ENCODE measurements at regions not wholly inside any gene's neighbourhood (a gene's known extent, or its start where the extent isn't known, plus 50 kb on each side); places are given as distances from the start of the nearest gene placed in this dataset.
"Not testable (repeated sequence)": the region's sequence is repeated elsewhere in the genome, so short reads cannot be mapped to it uniquely, and the experiment has no call there.

- TF ChIP-seq POLR2A (IDR thresholded peaks at IDR 0.05; ENCODE audit: low read depth, low read length) (no peak), TAF1 (IDR thresholded peaks at IDR 0.05; ENCODE audit: borderline replicate concordance, low read depth, low read length) (no peak), POLR2AphosphoS5 (IDR thresholded peaks at IDR 0.05; ENCODE audit: low read depth, low read length) (no peak)
- no peak for DNase-seq (ENCODE audit: insufficient read length)
- FAIRE-seq: no peak
These were observed 201.1 kb upstream of the C1orf87 start for GRCh38 chr1:60274422-60275290.

DNA sequence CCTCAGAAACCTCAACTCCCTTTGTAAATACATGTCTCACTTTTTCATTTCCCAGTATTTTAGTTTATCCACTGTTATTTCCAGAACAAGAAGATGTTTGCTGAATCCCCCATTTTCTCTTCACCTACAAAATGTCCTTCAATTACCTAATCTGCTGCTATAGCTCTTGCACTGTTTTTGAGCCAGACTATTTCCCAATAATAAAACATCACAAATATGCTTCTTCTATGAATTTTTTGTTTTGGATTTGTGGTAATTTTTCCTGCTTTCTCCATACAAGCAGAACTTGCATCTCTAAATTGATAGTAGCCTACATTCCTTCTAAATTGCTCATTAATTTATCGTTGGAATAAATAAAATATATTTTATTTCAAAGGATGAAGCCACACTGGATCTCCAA lies 199.6 kb upstream of the C1orf87 start:
- no peak for FAIRE-seq

GRCh38 chr1:60271041-60271440 lies 197.5 kb upstream of the C1orf87 start:
- TF ChIP-seq POLR2AphosphoS5 (IDR thresholded peaks at IDR 0.05; ENCODE audit: low read depth, low read length) (no peak), POLR2A (IDR thresholded peaks at IDR 0.05; ENCODE audit: low read depth, low read length) (no peak), TAF1 (IDR thresholded peaks at IDR 0.05; ENCODE audit: borderline replicate concordance, low read depth, low read length) (no peak)
- FAIRE-seq (no peak), DNase-seq (ENCODE audit: insufficient read length) (no peak)

More for the DNA sequence above, 199.6 kb upstream of the C1orf87 start:
- no peak for DNase-seq (ENCODE audit: insufficient read length)
- TF ChIP-seq POLR2A (IDR thresholded peaks at IDR 0.05; ENCODE audit: low read depth, low read length): no peak
- no peak for TF ChIP-seq TAF1 (IDR thresholded peaks at IDR 0.05; ENCODE audit: borderline replicate concordance, low read depth, low read length)
- TF ChIP-seq POLR2AphosphoS5 (IDR thresholded peaks at IDR 0.05; ENCODE audit: low read depth, low read length): no peak

DNA sequence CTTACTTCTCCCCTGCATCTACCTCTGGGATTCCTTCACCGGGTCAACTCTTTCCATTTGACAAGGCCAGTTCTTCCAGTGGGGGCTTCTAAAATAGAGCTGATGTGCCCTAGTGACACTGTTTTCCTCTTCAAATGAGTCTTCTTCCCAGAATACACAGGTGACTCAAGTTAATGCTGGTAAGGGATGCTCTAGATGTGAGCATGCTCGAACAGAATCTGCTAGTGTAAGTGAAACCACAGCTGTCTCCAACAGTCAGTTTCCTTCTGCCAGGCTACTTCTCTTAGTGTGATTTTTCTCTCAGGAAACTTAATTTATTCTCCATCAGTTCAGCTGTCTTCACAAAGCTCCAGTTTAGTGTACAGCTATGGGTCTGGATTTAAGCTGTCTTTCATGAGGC lies 194.9 kb upstream of the C1orf87 start:
- no peak for FAIRE-seq
- DNase-seq (ENCODE audit: insufficient read length): no peak
- TF ChIP-seq POLR2AphosphoS5 (IDR thresholded peaks at IDR 0.05; ENCODE audit: low read depth, low read length): no peak
- TF ChIP-seq POLR2A (IDR thresholded peaks at IDR 0.05; ENCODE audit: low read depth, low read length): no peak
- no peak for TF ChIP-seq TAF1 (IDR thresholded peaks at IDR 0.05; ENCODE audit: borderline replicate concordance, low read depth, low read length)

DNA sequence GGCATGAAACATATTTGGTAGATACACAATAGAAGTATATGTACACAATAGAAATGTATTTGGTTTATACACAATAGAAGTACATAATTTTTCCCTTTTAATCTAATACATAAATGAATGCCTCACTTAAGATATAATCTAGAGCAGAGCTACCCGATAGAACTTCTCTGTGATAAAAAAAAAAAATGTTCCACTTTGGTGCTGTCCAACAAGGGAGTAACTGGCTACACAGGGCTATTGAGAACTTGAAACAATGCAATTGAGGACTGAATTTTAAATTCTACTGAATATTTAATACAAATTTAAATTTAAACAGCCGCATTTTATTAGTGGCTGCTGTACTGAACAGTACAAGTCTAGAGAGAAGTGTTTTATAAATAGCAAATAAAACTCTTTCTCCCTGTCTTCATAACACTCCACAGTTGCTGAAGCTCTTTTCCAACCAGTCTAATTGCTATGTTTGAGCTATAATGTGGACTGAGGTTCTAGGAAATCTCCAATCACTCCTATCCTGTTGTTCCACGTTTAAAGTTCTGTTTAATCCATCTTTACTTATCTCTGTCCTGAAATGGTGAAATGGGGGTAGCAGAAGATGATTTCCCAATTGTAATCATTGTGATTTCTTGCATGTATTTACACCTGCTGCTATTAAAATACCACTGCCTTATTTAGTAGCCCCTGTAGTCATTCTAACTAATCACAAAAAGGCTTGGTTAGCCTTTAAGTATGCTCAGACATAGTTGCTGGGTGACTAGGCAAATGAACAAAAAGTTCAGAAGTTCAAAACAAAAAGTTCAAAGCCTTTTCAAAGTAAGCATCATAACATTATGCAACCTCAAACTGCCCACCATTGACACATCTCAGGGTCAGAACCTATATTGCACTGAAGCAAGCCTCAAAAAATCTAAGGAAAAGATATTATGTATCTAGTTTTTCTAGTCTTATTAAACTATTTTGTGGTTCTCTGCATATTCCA lies 192.3 kb upstream of the C1orf87 start:
- TF ChIP-seq TAF1 (IDR thresholded peaks at IDR 0.05; ENCODE audit: borderline replicate concordance, low read depth, low read length): no peak
- no peak for TF ChIP-seq POLR2A (IDR thresholded peaks at IDR 0.05; ENCODE audit: low read depth, low read length)
- no peak for TF ChIP-seq POLR2AphosphoS5 (IDR thresholded peaks at IDR 0.05; ENCODE audit: low read depth, low read length)
- no peak for FAIRE-seq

GRCh38 chr1:60262701-60263100 lies 189.1 kb upstream of the C1orf87 start:
- FAIRE-seq: no peak
- DNase-seq (ENCODE audit: insufficient read length): no peak
- TF ChIP-seq POLR2A (IDR thresholded peaks at IDR 0.05; ENCODE audit: low read depth, low read length) (no peak), POLR2AphosphoS5 (IDR thresholded peaks at IDR 0.05; ENCODE audit: low read depth, low read length) (no peak), TAF1 (IDR thresholded peaks at IDR 0.05; ENCODE audit: borderline replicate concordance, low read depth, low read length) (no peak)

More for the DNA sequence above, 192.3 kb upstream of the C1orf87 start:
- DNase-seq (ENCODE audit: insufficient read length): no peak

DNA sequence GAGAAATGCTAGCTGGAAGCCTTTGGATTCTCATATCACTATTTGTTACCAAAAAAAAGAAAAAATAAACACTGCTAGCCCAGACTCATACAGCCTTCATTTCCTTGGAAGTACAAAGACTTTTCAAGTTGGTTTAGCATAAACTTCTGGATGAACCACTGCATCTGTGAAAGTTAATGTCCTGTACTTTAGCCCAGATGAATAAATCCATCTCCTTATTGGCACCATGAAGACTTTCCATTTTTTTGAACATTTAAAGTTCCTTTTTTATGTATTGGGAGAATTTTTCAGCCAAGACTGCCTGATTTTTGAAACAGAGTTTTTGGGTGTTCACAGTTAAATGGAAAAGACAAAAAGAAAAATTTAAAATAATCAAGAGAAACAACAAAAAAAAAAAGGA lies 184.0 kb upstream of the C1orf87 start:
- DNase-seq (ENCODE audit: insufficient read length) (no peak), FAIRE-seq (no peak)
- TF ChIP-seq TAF1 (IDR thresholded peaks at IDR 0.05; ENCODE audit: borderline replicate concordance, low read depth, low read length) (no peak), POLR2A (IDR thresholded peaks at IDR 0.05; ENCODE audit: low read depth, low read length) (no peak)

DNA sequence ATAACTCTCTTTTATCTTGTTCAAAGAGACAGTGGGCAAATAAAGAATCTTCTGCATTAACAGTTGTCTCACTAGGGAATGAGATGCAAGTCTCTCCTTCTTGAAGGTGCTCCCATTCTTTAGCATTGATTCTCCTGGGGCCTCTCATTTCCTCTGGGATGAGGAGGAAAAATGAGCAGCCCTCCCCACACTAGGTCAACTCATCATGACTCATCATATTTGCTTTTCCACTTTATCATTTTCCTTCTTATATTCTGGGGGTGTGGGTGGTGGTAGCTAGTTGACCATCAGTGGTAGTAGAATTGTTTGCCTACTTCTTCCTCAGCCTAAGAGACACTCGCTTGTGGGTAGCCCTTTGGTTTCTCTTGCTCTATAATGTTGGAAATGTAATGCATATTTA lies 182.0 kb upstream of the C1orf87 start:
- TF ChIP-seq POLR2AphosphoS5 (IDR thresholded peaks at IDR 0.05; ENCODE audit: low read depth, low read length): no peak
- no peak for TF ChIP-seq TAF1 (IDR thresholded peaks at IDR 0.05; ENCODE audit: borderline replicate concordance, low read depth, low read length)
- no peak for TF ChIP-seq POLR2A (IDR thresholded peaks at IDR 0.05; ENCODE audit: low read depth, low read length)
- DNase-seq (ENCODE audit: insufficient read length) (no peak), FAIRE-seq (no peak)

GRCh38 chr1:60251426-60251825 lies 177.9 kb upstream of the C1orf87 start:
- TF ChIP-seq TAF1 (IDR thresholded peaks at IDR 0.05; ENCODE audit: borderline replicate concordance, low read depth, low read length): no peak
- TF ChIP-seq POLR2A (IDR thresholded peaks at IDR 0.05; ENCODE audit: low read depth, low read length): no peak
- TF ChIP-seq POLR2AphosphoS5 (IDR thresholded peaks at IDR 0.05; ENCODE audit: low read depth, low read length): no peak
- no peak for DNase-seq (ENCODE audit: insufficient read length)
- FAIRE-seq: no peak

GRCh38 chr1:60247467-60247866 lies 173.9 kb upstream of the C1orf87 start:
- FAIRE-seq; DNase-seq (ENCODE audit: insufficient read length): not testable (repeated sequence)

DNA sequence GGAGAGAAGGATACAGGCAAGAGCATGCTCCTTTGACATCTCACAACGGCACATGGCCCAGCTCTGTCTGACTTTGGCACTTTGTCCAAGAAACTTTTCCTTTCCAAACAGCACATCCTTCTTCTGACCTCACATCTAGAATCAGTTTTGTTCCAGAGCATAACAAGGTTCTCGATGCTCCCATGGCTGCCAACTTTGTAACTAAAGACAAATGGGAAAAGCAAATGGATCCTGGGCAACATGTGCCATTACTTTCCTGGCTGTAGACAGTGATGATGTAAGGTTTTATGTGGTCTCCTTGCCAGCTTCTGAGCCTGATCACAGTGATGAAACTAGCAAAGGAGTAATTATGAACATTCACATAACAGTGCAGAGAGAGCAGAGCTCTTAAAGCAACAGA lies 171.8 kb upstream of the C1orf87 start:
- TF ChIP-seq POLR2AphosphoS5 (IDR thresholded peaks at IDR 0.05; ENCODE audit: low read depth, low read length) (no peak), POLR2A (IDR thresholded peaks at IDR 0.05; ENCODE audit: low read depth, low read length) (no peak), TAF1 (IDR thresholded peaks at IDR 0.05; ENCODE audit: borderline replicate concordance, low read depth, low read length) (no peak)
- FAIRE-seq (no peak), DNase-seq (ENCODE audit: insufficient read length) (no peak)

Measured in GM12892 (cell line).